ENCODE measurements at regions not wholly inside any gene's neighbourhood (a gene's known extent, or its start where the extent isn't known, plus 50 kb on each side); places are given as distances from the start of the nearest gene placed in this dataset.

- TF ChIP-seq CTCF (conservative IDR thresholded peaks at IDR 0.05 in 1 of 2, IDR thresholded peaks at IDR 0.05 in 1 of 2; ENCODE audit: extremely low read depth in 1 of 2, insufficient read depth in 1 of 2, low read depth in 1 of 2, low read length in 2 of 2) (no peak), EZH2 (IDR thresholded peaks at IDR 0.05; ENCODE audit: borderline replicate concordance, low read length) (no peak)
Observed at GRCh38 chr6:9581155-9581554, 833.7 kb downstream of the TFAP2A start.

All from mammary epithelial cell (primary cell).